Right kidney (tissue), 1 donor: ENCODE measurements at regions not wholly inside any gene's neighbourhood (a gene's known extent, or its start where the extent isn't known, plus 50 kb on each side); places are given as distances from the start of the nearest gene placed in this dataset.

Source experiments
- DNase-seq: peaks from one replicate; pipeline ENCODE4 v3.0.0-alpha.2; 2016

DNA sequence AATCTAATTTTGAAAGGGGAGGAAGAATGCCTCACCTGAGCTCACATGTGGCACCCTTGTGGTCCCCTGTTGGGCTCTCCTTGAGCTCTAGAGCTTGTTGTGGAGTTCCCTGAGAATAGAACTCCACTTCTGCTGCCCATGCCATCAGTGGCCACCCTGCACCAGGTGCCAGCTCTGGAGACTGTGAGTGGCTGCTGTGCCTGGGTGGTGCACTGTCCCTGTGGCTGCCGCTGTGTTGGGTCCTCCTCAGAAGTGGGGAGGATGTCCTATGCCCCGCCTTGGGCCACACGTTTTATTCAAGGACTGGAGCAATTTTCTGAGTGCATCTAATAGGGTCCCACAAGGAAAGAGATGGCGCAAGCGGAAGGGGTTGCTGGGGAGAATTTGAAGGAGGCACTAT lies 67.9 kb upstream of the MAP3K7 start:
- no peak for DNase-seq

DNA sequence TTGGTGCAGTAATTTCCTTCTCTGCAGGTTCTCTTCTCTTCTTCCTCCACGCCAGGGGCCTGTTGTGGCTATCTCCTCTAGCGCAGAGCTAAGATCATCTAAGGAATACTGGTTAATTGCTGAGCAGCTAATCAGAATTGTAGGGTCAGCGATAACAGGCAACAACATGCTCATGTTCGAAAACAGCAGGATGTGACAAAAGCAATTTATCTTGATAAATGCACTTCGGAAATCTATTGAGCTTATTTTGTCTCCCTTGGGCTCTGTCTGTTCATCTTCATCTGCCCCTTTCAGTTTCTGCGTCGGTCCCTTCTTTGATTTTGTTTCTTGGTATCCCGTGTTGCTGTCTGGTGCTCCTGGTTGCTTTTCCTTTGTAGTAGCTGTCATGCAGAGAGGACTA lies 67.3 kb upstream of the MAP3K7 start:
- DNase-seq: no peak

DNA sequence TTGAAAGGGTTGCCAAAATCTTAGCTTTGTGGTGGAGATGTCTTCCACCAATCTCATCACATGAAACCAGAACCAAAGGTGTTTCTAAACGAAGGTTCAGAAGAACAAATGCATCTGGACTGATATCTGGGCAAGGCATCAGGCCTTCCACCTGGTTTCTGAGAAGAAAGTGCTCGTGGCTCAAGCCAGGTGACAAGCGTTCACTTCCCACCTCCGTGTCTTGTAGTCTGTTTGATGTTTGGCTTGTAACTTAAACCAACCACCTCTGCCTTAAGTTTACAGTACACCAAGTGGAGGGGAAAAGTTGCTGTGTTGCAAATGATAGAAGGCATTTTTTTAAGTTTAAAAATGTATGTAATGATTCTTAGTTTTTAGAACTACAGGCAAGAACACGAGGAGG lies 66.9 kb upstream of the MAP3K7 start:
- no peak for DNase-seq

DNA sequence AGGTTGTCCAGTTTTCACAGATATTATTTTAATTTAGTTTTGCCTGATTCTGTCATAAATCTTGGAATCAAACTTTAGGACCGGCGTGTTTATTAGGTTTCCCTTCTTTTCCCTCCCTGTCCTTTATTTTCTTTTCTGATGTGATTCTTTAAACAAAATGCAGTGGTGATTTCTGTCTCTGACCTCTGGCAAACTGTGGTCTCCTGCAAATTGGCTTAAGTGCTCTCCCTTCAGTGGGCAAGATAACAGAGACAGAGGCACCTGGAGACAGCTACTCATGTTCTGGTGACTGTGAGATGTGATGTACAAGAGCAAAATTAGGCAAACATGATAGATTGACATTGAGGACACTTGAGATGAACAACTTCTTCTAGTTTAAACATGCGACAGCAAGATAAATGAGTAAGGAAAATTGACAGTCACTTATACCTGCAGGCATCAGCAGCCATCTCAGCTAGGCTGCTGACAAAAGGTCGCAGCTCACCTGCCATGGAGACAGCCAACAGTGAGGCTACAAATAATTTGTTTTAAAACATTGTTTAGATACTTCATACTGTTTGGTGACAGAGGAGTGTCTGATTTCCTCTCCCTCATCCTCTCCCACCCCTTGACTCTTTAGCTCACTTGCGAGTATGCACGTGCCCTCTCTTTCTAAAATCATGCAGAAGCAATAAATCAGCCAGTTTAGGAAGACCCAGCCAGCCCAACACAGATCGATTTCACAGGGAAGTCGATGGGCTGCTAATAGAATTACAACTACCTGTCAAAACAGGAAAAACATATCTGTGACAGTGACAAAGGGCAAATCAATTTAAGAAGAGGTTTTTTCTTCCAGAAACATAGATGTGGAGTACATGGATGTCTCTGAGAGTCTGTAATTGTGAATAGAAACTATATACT lies 63.4 kb upstream of the MAP3K7 start:
- no peak for DNase-seq

DNA sequence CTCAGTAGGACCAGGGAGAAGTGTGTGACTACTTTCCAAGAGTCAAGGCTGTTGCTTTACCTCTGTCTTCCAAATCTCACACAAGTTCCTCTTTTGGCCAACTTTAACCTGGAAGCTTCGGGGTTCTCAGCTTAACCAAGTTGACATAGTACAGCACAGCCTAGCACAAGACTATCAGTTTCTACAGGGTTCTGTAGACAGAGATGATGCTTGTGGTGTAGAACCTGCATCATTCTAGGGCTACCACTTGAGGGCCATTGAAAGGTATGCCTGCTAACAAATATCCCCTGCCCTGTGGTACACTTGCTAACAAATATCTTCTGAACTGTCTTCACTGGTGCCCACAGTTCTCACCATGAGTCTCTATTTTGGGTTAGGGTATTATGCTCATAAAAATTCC lies 62.0 kb upstream of the MAP3K7 start:
- DNase-seq: no peak

DNA sequence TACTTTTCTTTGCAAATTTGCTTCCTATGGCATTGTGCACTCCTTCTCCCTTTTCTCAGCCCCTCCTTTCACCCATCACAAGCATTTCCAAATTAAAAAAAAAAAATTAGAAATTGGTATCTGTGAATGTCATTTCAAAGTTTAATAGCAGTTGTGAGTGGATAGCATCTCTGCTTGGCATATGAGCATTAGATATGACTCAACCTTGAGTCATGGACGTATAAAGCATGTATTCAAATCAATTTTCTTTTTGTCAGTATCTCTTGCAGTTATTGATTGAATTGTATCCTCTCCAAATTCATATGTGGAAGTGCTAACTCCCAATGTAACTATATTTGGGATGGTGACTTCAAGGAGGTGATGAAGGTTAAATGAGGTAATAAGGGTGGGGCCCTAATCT lies 60.1 kb upstream of the MAP3K7 start:
- DNase-seq: no peak

DNA sequence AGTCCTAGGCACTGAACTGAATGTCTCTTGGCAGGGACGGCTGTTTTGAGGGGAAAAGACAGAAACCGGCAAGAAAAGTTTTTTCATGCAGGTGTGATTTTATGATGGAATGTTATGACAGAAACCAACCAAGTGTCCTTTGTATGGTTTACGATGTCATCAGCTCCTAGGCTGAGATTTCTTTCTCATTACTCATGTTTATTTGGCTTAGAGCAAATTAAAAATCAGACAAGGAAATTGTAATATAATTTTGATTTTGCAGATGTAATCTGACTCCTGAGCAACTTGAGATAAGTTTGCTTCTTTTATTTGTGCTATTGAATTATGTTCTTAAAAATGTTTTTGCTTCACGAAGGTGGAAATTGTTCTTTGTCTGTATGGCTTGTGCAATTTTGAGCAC lies 58.8 kb upstream of the MAP3K7 start:
- no peak for DNase-seq

DNA sequence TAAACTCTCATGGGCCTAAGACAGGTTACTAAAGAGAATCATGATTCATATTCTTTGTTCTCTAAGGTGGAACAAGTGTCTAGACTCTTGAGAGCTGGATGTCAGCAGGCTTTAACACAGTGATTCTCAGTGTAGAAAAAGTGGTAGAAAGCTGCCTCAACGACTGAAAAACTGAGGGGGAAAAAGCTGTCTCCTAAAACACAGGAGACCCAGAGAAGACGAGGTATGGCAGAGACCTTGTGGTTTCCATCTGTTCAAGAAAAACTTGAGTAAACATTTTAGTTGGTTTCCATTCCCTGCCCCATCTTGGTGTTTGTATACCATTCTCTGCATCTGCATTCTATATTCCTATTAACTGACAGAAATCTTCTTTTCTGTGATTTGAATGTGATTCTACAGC lies 57.6 kb upstream of the MAP3K7 start:
- no peak for DNase-seq

DNA sequence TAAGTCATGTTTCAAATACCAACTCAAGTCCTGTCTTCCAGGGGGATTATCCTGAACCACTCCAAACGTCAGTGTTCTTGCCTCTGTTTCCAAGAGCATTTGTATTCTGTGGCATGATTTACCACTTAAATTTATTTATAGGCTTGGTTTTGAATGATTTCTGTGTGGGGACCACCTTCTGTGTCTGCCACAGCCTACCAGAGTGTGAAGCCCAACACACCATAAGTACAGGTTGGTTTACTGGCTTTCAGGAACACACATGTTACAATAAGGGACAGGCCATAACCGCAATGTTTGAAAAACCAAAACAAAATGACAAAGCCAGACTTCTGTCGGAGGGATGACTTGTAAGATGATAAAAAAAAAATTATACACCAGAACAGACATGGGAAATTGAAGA lies 56.5 kb upstream of the MAP3K7 start:
- no peak for DNase-seq

DNA sequence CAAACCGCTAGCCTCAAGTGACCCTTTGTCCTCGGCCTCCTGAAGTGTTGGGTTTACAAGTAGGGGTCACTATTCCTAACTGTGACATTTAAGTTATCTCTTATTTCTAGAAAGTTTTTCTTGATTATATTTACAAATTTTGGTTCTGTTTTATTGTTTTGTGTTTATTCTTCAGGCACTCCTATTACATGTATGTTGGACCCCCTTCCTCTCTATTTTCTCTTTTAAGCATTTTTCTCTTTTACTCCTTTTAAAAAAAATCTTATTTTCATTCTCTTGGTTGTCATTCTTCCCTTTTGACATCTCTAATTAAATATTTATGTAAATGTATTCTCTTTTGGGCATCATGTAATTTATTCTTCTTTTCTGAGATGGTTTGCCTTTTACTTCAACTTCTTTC lies 50.4 kb upstream of the MAP3K7 start:
- no peak for DNase-seq
